Left ventricle myocardium inferior (tissue), 1 donor: ENCODE measurements at regions not wholly inside any gene's neighbourhood (a gene's known extent, or its start where the extent isn't known, plus 50 kb on each side); places are given as distances from the start of the nearest gene placed in this dataset.

Experiments used
- DNase-seq: peaks from one replicate; pipeline ENCODE4 v3.0.0-alpha.2; 2020
- H3K27ac ChIP-seq: fragments of 200-600 bp; replicated peaks from 2 replicates; pipeline ENCODE4 v1.8.0; 2021
- H3K27me3 ChIP-seq: fragments of 200-600 bp; 2 replicates; pipeline ENCODE4 v1.8.0; 2021; ENCODE audit warnings: low read depth
- H3K36me3 ChIP-seq: fragments of 200-600 bp; 2 replicates; pipeline ENCODE4 v1.8.0; 2021
- H3K4me1 ChIP-seq: fragments of 200-600 bp; 2 replicates; pipeline ENCODE4 v1.8.0; 2021
- H3K4me3 ChIP-seq: fragments of 200-600 bp; 2 replicates; pipeline ENCODE4 v1.8.0; 2021; ENCODE audit warnings: mild to moderate bottlenecking, moderate library complexity
- H3K9me3 ChIP-seq: fragments of 200-600 bp; replicated peaks from 2 replicates; pipeline ENCODE4 v1.8.0; 2021
- CTCF ChIP-seq: fragments of 200-600 bp; IDR thresholded peaks from 2 replicates; pipeline ENCODE4 v1.8.0; 2021; ENCODE audit warnings: antibody characterized with exemption, mild to moderate bottlenecking, borderline replicate concordance
- intact Hi-C: fragments of 100-400 bp; cut with micrococcal nuclease; formaldehyde crosslinking; loops from one replicate; pipeline ENCODE4 v1.11.0; 2022
- donor health status: DM: no; HTN: yes; CAD: no; lungs with severe emphysema.

GRCh38 chr4:32192363-32192762 lies 1472.2 kb downstream of the PCDH7 start:
- H3K4me3 ChIP-seq: no peak overlapping the region
- no peaks in the 10 kb centered on the region for H3K9me3 ChIP-seq
- H3K36me3 ChIP-seq: no peaks in the 10 kb centered on the region
- H3K27me3 ChIP-seq: no peaks in the 10 kb centered on the region
- TF ChIP-seq CTCF: no peak
- no peaks in the 10 kb centered on the region for H3K4me1 ChIP-seq
- intact Hi-C loops: no loop called here
- H3K27ac ChIP-seq: no peak overlapping the region
- no peak for DNase-seq

DNA sequence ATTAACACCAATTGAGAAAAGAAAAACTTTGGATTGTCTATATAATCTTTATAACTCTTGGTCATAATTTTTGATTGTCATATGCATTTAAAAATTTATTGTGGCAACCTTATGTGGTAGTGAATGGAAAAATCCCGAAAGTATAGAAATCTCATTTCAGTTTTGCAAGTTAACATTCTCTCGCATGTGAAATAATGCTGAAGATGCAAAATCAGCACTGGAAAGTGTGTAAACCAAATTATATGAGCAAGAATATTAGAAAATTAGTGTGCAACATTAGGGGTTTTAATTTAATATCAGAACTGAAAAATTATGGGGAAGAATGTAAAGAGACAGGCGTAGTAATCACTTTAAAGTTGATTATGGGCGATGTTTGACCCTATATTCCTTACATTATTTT lies 1472.8 kb downstream of the PCDH7 start:
- no peak for DNase-seq
- intact Hi-C loops: no loop called here
- Histone ChIP-seq H3K27ac (no peak overlapping the region), H3K9me3 (no peaks in the 10 kb centered on the region), H3K4me1 (no peaks in the 10 kb centered on the region), H3K27me3 (no peaks in the 10 kb centered on the region), H3K36me3 (no peaks in the 10 kb centered on the region), H3K4me3 (no peak overlapping the region)
- no peak for TF ChIP-seq CTCF

DNA sequence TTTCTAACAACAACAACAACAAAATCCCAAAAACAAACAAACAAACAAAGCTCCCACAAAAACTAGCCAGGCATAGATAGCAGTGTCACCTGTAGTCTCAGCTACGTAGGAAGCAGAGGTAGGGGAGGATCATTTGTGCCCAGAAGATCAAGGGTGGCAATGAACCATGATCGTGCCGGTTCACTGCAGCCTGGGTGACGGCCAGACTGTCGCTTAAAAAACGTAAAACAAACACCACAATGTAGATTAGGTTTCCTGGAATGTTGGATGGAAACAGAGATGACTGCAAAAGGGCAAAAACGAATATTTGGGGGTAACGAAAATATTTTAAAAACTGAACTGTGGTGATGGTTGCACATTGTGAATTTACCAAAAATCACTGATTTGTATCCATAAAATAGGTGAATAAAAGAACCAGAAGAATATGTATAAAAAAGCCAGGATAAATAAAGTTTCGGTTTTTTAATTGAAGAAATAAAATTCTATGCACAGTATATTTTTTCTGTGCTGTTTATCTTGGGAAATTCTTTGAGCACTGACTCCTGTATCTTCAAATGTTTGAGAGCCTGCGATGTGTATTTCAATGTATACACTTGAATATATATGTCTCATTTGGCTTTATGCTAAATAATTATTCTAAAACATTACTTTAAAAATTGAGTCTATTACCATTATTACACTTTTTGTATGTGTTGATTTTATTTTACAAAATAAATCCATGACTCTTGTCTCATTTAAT lies 1477.0 kb downstream of the PCDH7 start:
- intact Hi-C loops: no loop called here
- Histone ChIP-seq H3K36me3 (no peaks in the 10 kb centered on the region), H3K9me3 (no peaks in the 10 kb centered on the region), H3K4me3 (no peak overlapping the region), H3K27ac (no peak overlapping the region), H3K27me3 (no peaks in the 10 kb centered on the region), H3K4me1 (no peaks in the 10 kb centered on the region)
- no peak for DNase-seq
- TF ChIP-seq CTCF: no peak

DNA sequence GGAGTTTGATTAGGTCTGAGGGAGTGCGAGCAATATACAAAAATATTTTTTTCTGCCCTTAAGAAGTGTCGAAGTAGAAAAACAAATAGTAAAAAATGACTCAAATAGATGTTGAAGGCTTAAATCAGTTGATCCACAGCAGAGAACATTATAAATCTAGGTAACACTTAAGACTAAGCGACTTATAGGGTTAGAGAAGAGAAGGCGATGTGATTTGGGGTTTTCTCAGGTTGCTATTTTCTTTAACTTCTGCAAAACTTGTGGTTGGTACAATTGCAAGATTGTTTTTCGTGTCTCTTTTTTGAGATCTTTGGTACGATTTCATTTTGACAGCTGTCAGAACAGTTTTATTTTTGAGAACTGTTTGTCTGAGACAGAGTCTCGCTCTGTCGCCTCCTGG lies 1479.5 kb downstream of the PCDH7 start:
- no peaks in the 10 kb centered on the region for H3K4me1 ChIP-seq
- H3K27ac ChIP-seq: no peak overlapping the region
- peaks cover 10% of the 10 kb centered on the region for H3K9me3 ChIP-seq
- no peak overlapping the region for H3K4me3 ChIP-seq
- H3K27me3 ChIP-seq: no peaks in the 10 kb centered on the region
- intact Hi-C loops: no loop called here
- no peak for TF ChIP-seq CTCF
- no peak for DNase-seq
- no peaks in the 10 kb centered on the region for H3K36me3 ChIP-seq

GRCh38 chr4:32203340-32203739 lies 1483.2 kb downstream of the PCDH7 start:
- no peak for DNase-seq
- no peaks in the 10 kb centered on the region for H3K27me3 ChIP-seq
- no peaks in the 10 kb centered on the region for H3K4me1 ChIP-seq
- intact Hi-C loops: no loop called here
- no peak overlapping the region for H3K4me3 ChIP-seq
- no peaks in the 10 kb centered on the region for H3K36me3 ChIP-seq
- no peak overlapping the region for H3K27ac ChIP-seq
- H3K9me3 ChIP-seq: peaks cover 37% of the 10 kb centered on the region
- TF ChIP-seq CTCF: no peak
